PC-9 (cell line): ENCODE measurements at regions not wholly inside any gene's neighbourhood (a gene's known extent, or its start where the extent isn't known, plus 50 kb on each side); places are given as distances from the start of the nearest gene placed in this dataset.

Experiments
- EZH2 ChIP-seq: fragments of 200-600 bp; sonication (generic); IDR thresholded peaks from 2 replicates; pipeline ENCODE4 v1.8.0; 2017; ENCODE audit warnings: antibody characterized with exemption, low read depth
- TF ChIP-seq, protein P1 (sequence below): fragments of 200-600 bp; sonication (generic); conservative IDR thresholded peaks from 2 replicates; pipeline ENCODE4 v1.6.1; 2017; ENCODE audit warnings: mixed run types, antibody characterized with exemption, mild to moderate bottlenecking, moderate library complexity

- TF ChIP-seq, protein P1, sequence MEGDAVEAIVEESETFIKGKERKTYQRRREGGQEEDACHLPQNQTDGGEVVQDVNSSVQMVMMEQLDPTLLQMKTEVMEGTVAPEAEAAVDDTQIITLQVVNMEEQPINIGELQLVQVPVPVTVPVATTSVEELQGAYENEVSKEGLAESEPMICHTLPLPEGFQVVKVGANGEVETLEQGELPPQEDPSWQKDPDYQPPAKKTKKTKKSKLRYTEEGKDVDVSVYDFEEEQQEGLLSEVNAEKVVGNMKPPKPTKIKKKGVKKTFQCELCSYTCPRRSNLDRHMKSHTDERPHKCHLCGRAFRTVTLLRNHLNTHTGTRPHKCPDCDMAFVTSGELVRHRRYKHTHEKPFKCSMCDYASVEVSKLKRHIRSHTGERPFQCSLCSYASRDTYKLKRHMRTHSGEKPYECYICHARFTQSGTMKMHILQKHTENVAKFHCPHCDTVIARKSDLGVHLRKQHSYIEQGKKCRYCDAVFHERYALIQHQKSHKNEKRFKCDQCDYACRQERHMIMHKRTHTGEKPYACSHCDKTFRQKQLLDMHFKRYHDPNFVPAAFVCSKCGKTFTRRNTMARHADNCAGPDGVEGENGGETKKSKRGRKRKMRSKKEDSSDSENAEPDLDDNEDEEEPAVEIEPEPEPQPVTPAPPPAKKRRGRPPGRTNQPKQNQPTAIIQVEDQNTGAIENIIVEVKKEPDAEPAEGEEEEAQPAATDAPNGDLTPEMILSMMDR, result no peak
- TF ChIP-seq EZH2, result no peak
These were observed 125.2 kb downstream of the GADD45G start for GRCh38 chr9:89729954-89730530.
